CD4-positive, alpha-beta T cell treated with Interleukin-17A for 4 hours (primary cell): ENCODE measurements at regions not wholly inside any gene's neighbourhood (a gene's known extent, or its start where the extent isn't known, plus 50 kb on each side); places are given as distances from the start of the nearest gene placed in this dataset.

ENCODE experiments used
- DNase-seq: peaks from one replicate; pipeline ENCODE4 v3.0.0-alpha.2; 2020; ENCODE audit warnings: mixed read lengths

DNA sequence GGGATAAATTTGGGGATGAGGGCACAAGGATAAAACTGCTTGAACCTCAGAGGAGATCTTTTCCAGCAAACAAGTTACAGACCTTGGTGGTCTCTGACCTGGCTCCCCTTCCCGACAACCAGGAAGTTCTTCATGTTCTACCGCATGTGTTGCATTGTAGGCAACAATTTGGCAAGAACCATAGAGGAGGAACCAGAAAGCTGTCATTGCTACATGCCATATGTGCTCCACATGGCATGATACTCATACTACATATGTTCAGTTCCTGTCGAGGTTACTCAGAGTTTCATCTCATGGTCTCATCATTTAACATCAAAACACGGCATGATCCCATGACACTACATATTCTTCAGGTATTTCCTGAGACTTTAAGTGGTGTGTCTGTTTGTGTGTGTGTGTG lies 235.9 kb downstream of the OR13H1 start:
- no peak for DNase-seq

GRCh38 chrX:131782646-131783045 lies 238.8 kb downstream of the OR13H1 start:
- DNase-seq: no peak

DNA sequence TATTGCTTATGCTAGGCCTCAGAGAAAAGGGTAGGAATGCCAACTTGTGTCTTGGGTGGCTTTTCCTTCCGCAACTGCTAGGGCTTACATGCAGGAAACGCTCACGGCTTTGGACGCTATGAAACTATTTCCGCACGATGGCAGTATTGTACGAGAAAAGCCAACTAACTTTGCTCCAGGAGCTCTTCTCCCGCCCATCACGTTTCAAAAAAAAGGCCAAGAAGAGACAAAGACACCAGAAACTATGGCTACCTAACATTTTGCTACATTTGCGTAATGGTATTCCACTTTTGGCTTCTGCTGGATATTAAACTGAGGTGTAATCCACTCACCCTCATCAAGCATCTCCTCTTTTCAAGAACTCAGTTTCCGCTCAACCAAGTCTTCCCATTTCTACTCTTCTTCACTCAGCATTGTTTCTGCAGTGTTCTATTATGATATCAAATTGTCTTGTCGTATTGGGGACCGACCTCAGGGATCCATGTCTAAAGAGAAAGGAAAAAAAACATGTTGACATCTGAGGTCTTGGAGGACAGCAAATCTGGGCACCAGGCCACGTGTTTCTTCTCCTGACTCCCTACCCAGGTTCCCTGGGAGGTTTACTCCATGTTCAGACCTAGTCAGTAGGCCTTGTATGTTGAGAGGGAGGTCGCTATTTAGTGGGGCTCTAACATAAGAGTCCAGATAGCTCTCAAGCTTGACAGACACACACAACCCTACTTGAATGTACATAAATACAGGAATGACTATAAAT lies 239.4 kb upstream of the STK26 start:
- DNase-seq: peak; percentile 82

DNA sequence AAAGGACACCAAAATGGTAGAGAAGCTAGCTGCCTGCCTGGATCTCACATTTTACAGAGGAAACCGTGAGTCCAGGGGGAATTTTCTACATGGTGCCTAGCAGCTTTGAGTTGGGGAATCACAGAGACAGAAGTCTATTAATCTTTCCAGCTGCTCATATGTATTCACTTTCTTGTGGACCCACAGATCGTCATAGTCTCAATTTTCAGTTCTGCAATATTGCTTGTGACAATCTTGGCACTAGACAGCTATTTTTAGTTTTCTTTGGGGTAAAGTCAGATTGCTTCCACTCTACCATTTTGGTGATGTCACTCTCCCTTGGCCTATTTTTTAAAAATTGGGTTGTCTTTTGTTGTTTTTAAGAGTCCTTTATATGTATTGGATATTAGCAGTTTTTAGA lies 233.4 kb upstream of the STK26 start:
- no peak for DNase-seq

DNA sequence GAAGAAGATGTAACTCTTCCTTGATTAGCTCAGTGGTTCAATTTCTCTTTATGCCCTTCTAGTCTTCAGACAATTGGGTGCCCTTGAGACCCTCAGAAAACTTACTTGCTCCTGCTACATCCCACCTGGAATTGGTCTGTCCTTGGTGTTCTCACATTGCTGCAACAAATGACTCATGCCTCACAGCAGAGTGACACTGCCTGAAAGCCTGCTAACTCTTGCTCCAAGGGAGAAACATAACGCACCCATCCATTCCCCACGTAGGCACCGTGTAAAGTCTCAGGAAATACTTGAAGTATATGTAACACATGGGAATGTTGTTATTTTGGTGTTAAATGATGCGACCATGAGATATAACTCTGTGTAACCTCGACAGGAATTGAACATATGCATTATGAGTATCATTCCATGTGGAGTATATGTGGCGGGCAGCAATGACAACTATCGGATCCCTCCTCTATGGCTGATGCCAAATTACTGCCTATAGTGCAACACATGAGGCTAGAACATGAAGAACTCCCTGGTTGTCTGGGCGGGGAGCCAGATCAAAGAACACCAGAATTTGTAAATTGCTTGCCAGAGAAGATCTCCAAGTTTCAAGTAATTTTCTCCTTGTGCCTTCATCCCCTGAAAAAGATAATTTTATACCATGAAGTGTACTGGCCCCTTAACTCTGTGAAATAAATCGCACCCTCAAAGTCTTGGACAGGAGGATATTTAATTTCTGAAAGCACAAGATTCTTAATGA lies 231.3 kb upstream of the STK26 start:
- no peak for DNase-seq

DNA sequence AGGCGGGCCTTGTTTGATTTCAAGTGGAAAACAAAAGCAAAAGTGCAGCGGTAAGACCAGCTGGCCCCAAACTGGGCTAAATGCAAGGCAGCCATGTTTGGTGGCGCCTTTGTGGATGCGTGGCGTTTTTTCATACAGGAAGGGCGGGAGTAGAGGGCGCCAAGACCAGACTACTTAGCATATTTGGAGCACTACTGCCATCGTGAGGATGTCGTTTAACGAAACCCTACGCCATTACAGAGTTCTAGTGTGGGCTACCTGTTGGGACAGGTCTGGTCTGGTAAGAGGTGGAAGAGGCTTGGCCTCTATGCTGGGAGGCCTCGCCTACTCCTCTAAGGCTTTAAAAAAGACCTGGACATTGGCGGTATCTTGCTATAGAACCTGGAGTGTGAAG lies 230.7 kb upstream of the STK26 start:
- DNase-seq: peak; percentile 92

DNA sequence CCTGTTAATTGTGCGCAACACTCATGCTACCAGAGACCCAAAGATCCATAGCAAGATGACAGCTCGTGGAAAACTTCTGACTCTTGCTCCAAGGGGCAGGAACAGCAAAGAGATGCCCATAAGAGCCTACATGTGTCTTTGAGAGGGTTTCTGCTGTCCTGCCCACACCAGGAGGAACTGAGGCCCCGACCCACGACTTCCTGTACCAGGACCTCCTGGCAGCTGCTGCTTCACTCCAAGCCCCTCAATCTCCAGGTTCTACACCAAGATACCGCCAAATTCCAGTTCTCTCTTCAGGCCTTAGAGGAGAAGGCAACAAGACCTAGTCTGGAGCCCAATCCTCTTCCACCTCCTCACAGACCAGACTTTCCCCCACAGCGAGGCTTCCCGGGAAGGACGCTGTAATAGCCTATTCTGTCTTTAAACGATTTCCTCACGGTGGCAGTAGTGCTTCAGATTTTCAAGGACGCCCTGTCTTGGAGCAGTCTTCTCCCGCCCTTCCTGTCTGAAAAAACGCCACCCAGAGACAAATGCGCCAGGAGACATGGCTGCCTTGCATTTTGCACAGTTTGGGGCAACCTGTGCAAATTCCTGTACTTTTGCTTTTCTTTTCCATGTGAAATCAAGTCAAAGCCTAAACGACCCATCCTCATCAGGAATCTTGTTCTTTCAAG lies 230.2 kb upstream of the STK26 start:
- DNase-seq: peak; percentile 91

DNA sequence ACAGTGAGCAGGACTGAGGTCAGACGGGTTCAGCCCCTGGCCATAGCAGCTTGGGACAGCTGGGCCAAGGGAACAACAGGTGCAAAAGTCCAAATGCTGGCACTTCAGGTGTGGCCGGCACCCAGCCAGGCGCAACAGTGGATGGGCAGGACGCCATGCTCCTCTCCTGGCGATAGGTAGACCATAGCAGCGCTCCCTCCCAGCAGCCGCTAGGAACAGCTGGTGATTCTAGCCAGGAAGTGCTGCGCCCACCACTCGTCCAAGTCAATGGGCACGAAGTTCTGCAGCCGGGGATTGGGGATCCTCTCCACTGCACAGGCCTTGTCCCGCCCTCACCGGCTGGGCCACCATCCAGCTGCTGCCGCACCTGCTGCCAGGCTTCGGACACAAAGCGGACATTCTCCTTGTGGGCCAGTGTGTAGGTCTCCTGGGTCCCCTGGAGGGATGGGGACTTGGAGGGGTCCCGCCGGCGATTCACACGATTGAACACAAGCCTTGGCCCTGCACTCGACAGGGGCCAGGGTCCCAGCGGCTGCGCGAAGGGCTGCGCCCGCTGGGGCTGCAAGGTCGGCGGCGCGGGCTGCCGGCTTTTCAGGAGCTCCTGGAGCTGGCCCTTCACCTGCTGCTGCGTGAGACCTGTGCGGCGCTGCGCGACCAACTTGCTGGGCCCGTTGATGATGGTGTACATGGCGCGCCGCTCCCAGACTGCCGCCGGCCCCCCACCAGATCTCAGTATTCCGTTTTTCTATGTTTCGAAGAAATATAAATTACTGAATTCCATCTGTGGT lies 227.5 kb upstream of the STK26 start:
- DNase-seq: peak; percentile 6

- no peak for DNase-seq
Measured at GRCh38 chrX:131801066-131801465, 222.0 kb upstream of the STK26 start.

- no peak for DNase-seq
Measured at GRCh38 chrX:131801911-131802310, 221.2 kb upstream of the STK26 start.

DNA sequence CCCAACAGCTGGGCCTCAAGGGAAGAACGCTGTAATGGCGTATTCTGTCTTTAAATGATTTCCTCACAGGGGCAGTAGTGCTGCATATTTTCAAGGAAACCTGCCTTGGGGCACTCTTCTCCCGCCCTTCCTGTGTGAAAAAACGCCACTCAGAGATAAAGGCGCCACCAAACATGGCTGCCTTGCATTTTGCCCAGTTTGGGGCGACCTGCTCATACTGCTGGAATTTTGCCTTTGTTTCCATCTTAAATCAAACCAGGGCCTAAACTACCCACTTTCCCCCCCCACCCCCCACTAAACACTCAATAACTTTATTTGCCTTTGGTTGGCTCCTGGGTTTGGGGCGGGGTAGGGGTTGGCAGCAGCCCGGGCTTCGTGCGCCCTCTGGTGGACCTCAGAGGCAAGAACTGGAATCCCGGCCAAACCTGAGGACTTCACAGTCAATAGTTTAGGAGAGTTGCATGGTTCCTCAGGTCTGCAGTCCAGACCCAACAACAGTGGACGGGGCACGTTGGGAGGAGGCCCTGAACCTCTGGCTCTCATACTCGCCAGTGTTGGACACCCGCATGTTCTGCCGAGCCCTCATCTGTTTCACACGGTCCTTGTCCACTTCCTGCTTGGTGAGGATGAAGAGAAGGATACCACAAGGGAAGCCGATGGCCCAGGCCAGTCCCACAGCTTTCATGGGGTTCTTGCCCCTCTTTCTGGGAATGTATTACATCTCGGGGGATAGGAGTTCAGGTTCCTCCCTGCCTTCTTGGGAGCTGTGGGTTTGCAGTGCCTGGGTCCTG lies 220.1 kb upstream of the STK26 start:
- peak; percentile 84 for DNase-seq

DNA sequence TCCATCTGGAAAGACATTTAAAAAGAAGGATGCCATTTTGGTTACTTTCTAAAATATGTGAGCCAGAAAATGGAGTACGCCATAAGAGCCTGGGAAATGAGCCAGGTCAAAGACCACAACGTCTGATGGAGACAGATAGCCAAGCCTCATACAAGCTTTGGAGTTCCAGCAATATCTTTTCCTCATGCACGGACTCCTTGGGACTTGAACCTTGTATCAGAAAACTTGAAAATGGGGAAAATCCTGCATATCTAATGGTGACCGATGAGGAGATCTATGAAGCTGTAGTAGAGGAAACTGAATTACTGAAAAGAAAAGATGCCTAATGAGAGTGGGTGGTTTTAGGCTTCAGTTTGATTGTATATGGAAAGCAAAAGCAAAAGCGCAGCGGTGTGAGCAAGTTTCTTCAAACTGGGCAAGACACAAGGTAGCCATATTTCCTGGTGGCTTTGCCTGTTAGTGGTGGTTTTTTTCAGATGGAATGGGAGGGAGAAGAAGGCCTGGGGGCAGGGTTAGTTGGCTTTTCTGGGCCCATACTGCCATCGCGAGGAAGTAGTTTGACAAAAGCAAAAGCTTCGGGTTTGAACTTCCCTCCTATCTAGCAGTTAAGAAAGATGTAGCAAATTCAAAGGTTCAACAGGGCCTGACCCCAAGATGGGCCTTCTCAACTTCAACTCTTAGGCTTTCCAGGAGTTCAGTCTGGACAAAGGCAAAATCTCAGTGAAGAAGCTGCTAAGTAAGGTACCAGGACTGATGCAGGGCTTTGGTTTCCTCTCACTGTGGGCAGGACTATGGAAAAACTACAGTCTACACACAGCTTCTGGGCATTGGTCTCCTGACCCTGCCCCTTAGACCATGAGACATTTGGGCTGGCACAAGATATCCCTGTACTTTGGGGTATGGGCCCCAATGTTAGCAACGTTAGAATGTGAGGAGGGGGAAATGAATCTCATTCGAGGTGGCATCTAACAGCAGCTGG lies 210.0 kb upstream of the STK26 start:
- DNase-seq: peak; percentile 90

- peak; percentile 91 for DNase-seq
Measured at GRCh38 chrX:131816551-131817136, 206.5 kb upstream of the STK26 start.

DNA sequence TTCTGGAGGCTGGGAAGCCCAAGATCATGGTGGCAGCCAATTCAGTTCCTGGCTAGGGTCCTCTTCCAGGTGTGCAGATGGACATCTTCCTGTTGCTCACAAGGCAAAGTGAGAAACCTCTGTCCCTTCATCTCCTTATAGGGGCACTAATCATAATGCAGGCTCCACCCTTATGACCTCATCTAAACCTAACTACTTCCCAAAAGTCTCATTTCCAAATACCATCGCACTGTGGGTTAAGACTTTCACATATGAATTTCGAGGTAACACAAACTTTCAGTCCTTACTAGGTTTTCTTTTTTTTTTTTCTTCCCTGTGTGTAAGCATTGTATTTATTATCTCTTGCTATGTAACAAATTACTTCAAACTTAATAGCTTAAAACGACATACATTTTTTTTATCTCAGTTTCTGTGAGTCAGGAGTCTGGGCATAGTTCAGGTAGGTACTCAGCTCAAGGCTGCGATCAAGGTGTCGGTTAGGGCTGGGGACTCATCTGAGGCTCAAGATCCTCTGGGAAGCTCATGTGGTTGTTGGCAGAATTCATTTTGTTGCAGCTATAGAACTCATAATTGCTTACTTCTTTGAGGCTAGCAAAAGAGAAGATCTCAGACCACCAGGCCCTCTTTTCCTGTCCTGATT lies 204.7 kb upstream of the STK26 start:
- no peak for DNase-seq

DNA sequence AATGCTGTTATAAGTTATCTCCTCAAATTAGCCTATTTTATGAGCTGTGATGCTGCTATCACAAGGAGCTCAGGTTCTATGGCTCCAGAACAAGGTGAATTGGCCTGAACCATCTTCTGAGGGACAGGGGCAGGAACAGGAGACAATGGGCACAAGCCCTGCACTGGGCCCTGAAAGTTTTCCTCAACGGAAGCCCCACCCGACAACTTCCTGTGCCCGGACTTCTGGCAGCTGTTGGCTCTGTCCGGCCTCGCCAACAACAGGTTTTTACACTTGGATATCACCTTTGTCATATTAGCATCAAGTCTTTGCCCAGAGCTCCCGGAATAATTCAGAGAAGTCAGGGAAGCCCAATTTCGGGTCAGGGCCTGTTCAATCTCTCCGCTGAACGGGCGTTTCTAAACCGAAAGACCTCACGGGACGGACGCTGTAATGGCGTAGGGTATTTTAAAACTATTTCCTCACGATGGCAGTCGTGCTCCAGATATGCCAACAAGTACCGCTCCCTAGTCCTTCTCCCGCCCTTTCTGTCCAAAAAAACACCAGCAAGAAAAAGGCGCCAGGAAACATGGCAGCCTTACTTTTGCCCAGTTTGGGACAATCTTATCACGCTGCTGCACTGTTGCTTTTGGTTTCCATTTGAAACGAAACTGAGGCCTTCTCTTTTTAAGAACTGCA lies 201.0 kb upstream of the STK26 start:
- peak; percentile 83 for DNase-seq

GRCh38 chrX:131826572-131826971 lies 196.5 kb upstream of the STK26 start:
- DNase-seq: no peak

DNA sequence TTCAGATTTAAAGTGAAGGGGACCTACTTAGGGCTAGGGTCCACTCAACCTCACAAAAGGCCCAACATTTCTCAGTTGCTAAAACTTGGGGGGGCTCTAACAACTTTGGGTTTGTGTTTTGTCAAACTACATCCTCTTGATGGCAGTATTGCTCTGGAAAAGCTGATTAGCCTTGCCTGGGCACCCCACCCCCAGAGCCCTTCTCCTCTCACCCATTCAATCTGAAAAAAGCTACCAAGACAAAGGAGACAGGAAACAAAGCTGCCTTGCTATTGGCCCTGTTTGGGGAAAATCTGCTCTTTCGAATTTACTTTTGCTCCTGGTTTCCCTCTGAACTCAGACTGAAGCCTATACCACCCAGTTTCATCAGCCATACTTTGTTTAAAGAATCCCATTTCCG lies 195.2 kb upstream of the STK26 start:
- peak; percentile 65 for DNase-seq

- no peak for DNase-seq
Measured at GRCh38 chrX:131828482-131828881, 194.6 kb upstream of the STK26 start.

GRCh38 chrX:131830400-131831184 lies 192.5 kb upstream of the STK26 start:
- DNase-seq: peak; percentile 71
